IMR-90 (cell line): ENCODE measurements at regions not wholly inside any gene's neighbourhood (a gene's known extent, or its start where the extent isn't known, plus 50 kb on each side); places are given as distances from the start of the nearest gene placed in this dataset.

Source experiments
- ATAC-seq: fragments of 200-7000 bp; cut with Tn5 transposase; 2 replicates; pipeline ENCODE4 v1.9.1; 2020; ENCODE audit warnings: low read depth, mild to moderate bottlenecking, moderate library complexity
- BruUV-seq: library from RNA; stranded (reverse); fragments of 400-500 nt; replicated peaks from 2 replicates; lab custom pipeline; 2021; lab: Mats Ljungman, UMichigan
- CTCF ChIA-PET: fragments of 300-600 bp; formaldehyde crosslinking; extraction: SDS; loops from one replicate; lab custom pipeline; 2021; ENCODE audit warnings: antibody characterized with exemption; lab: Yijun Ruan, JAX
- POLR2A ChIA-PET: fragments of 300-600 bp; sonication (Branson Sonifier 250); formaldehyde crosslinking; loops from one replicate; lab custom pipeline; 2022; ENCODE audit warnings: antibody characterized with exemption; ENCODE audit not compliant: unreplicated experiment; lab: Charles Lee
- DNase-seq: peaks from one replicate; pipeline ENCODE4 v3.0.0; 2013
- H2AFZ ChIP-seq: replicated peaks from 2 replicates; pipeline ENCODE3; 2013; ENCODE audit warnings: low read length, mild to moderate bottlenecking; ENCODE audit not compliant: poor library complexity
- H2AK5ac ChIP-seq: 2 replicates; pipeline ENCODE4 v1.6.1; 2013; ENCODE audit warnings: low read depth, low read length, inconsistent platforms
- H2AK9ac ChIP-seq: replicated peaks from 2 replicates; pipeline ENCODE3; 2013; ENCODE audit warnings: mild to moderate bottlenecking, low read depth, low read length, moderate library complexity; ENCODE audit not compliant: poor library complexity
- H2BK120ac ChIP-seq: 2 replicates; pipeline ENCODE4 v1.6.1; 2013; ENCODE audit warnings: low read depth, low read length, inconsistent platforms
- H2BK15ac ChIP-seq: 3 replicates; pipeline ENCODE4 v1.6.1; 2013; ENCODE audit warnings: low read depth, low read length, inconsistent platforms
- H2BK20ac ChIP-seq: 2 replicates; pipeline ENCODE4 v1.6.1; 2013; ENCODE audit warnings: low read depth, mild to moderate bottlenecking, inconsistent platforms, low read length, moderate library complexity
- H2BK5ac ChIP-seq: 2 replicates; pipeline ENCODE4 v1.6.1; 2013; ENCODE audit warnings: mild to moderate bottlenecking, low read depth, low read length, inconsistent platforms; ENCODE audit not compliant: poor library complexity, severe bottlenecking
- H3K14ac ChIP-seq: replicated peaks from 2 replicates; pipeline ENCODE4 v1.6.1; 2013; ENCODE audit warnings: low read depth, low read length, inconsistent platforms
- H3K18ac ChIP-seq: 2 replicates; pipeline ENCODE4 v1.6.1; 2013; ENCODE audit warnings: low read depth, low read length, control low read depth
- H3K23ac ChIP-seq: 2 replicates; pipeline ENCODE4 v1.6.1; 2013; ENCODE audit warnings: low read depth, low read length, inconsistent platforms
- H3K27ac ChIP-seq: 2 replicates; pipeline ENCODE4 v1.5.1; 2013; ENCODE audit warnings: mild to moderate bottlenecking, control low read depth, low read length; ENCODE audit not compliant: insufficient read depth
- H3K27me3 ChIP-seq: 2 replicates; pipeline ENCODE4 v1.6.1; 2013; ENCODE audit warnings: low read length; ENCODE audit not compliant: control insufficient read depth, insufficient read depth
- H3K36me3 ChIP-seq: 2 replicates; pipeline ENCODE4 v1.6.1; 2013; ENCODE audit warnings: low read length, mixed read lengths; ENCODE audit not compliant: control insufficient read depth, insufficient read depth
- H3K4ac ChIP-seq: 2 replicates; pipeline ENCODE4 v1.6.1; 2013; ENCODE audit warnings: low read depth, low read length, inconsistent platforms
- H3K4me1 ChIP-seq: 2 replicates; pipeline ENCODE4 v1.6.1; 2013; ENCODE audit warnings: low read length, mixed read lengths; ENCODE audit not compliant: control insufficient read depth, insufficient read depth
- H3K4me2 ChIP-seq: 2 replicates; pipeline ENCODE4 v1.6.1; 2013; ENCODE audit warnings: low read depth, mild to moderate bottlenecking, control low read depth, low read length, moderate library complexity
- H3K4me3 ChIP-seq: 2 replicates; pipeline ENCODE4 v1.5.1; 2013; ENCODE audit warnings: low read depth, mild to moderate bottlenecking, control low read depth, low read length, moderate library complexity; ENCODE audit not compliant: insufficient read depth
- H3K56ac ChIP-seq: 2 replicates; pipeline ENCODE4 v1.6.1; 2013; ENCODE audit warnings: low read length, inconsistent platforms; ENCODE audit not compliant: insufficient read depth; ENCODE audit errors: extremely low read depth
- H3K79me1 ChIP-seq, 2 experiments: 2 replicates each; pipeline ENCODE4 v1.6.1; 2013; ENCODE audit warnings: low read length in 2 of 2, inconsistent platforms in 1 of 2, low read depth in 1 of 2
- H3K9ac ChIP-seq: 2 replicates; pipeline ENCODE4 v1.6.1; 2013; ENCODE audit warnings: low read depth, low read length, control low read depth
- H3K9me1 ChIP-seq: 2 replicates; pipeline ENCODE4 v1.6.1; 2013; ENCODE audit warnings: low read length, inconsistent platforms; ENCODE audit not compliant: insufficient read depth
- H3K9me3 ChIP-seq: 2 replicates; pipeline ENCODE4 v1.6.1; 2013; ENCODE audit warnings: low read length; ENCODE audit not compliant: control insufficient read depth, insufficient read depth
- H4K20me1 ChIP-seq: 2 replicates; pipeline ENCODE4 v1.6.1; 2013; ENCODE audit warnings: low read length, inconsistent platforms; ENCODE audit not compliant: insufficient read depth
- H4K5ac ChIP-seq: 2 replicates; pipeline ENCODE4 v1.6.1; 2013; ENCODE audit warnings: mild to moderate bottlenecking, low read depth, low read length, control low read depth
- H4K8ac ChIP-seq, 2 experiments: 2 replicates each; pipeline ENCODE4 v1.6.1; 2013; ENCODE audit warnings: low read depth in 2 of 2, low read length in 2 of 2, control low read depth in 1 of 2, inconsistent platforms in 1 of 2
- H4K91ac ChIP-seq: 2 replicates; pipeline ENCODE4 v1.6.1; 2013; ENCODE audit warnings: low read depth, low read length, inconsistent platforms; ENCODE audit not compliant: insufficient read depth
- BHLHE40 ChIP-seq: fragments of 150-350 bp; IDR thresholded peaks from 2 replicates; pipeline ENCODE4 v1.6.1; 2016; ENCODE audit warnings: mild to moderate bottlenecking, low read depth, low read length
- CHD1 ChIP-seq: IDR thresholded peaks from 2 replicates; pipeline ENCODE4 v1.6.1; 2012; ENCODE audit warnings: low read depth, low read length, improper control_type of control experiment
- MAZ ChIP-seq: IDR thresholded peaks from 2 replicates; pipeline ENCODE4 v1.6.1; 2012; ENCODE audit warnings: low read depth, mild to moderate bottlenecking, low read length, improper control_type of control experiment, moderate library complexity, borderline replicate concordance
- NFE2L2 ChIP-seq: fragments of 150-350 bp; IDR thresholded peaks from 2 replicates; pipeline ENCODE4 v1.6.1; 2016; ENCODE audit warnings: low read depth, mild to moderate bottlenecking, low read length
- POLR2A ChIP-seq: IDR thresholded peaks from 2 replicates; pipeline ENCODE4 v1.6.1; 2012; ENCODE audit warnings: mild to moderate bottlenecking, low read depth, low read length
- RAD21 ChIP-seq: IDR thresholded peaks from 2 replicates; pipeline ENCODE4 v1.6.1; 2012; ENCODE audit warnings: low read length, improper control_type of control experiment
- RCOR1 ChIP-seq: IDR thresholded peaks from 2 replicates; pipeline ENCODE4 v1.6.1; 2012; ENCODE audit warnings: mild to moderate bottlenecking, low read length, improper control_type of control experiment; ENCODE audit not compliant: insufficient replicate concordance
- RFX5 ChIP-seq: IDR thresholded peaks from 2 replicates; pipeline ENCODE4 v1.8.0; 2012; ENCODE audit warnings: low read depth, mild to moderate bottlenecking, low read length, moderate library complexity
- SMC3 ChIP-seq: fragments of 150-350 bp; IDR thresholded peaks from 2 replicates; pipeline ENCODE4 v1.6.1; 2016; ENCODE audit warnings: low read depth, mild to moderate bottlenecking, antibody characterized with exemption, low read length, moderate library complexity
- WGBS, 2 experiments: methylation state at CpG; one replicate each; pipeline versions ENCODE4 v1.1.5 to v1.1.7; 2013; ENCODE audit warnings: missing lambda C conversion rate in 2 of 2; ENCODE audit not compliant: insufficient read length in 1 of 2; ENCODE audit errors: extremely low coverage in 2 of 2; 5-methylcytosine and 5-hydroxymethylcytosine counted together
- dilution Hi-C: fragments of 300-500 bp; cut with HindIII; formaldehyde crosslinking; loops from one replicate; pipeline ENCODE4 v1.14.3; 2018; ENCODE audit warnings: low sequenced_read_pairs; ENCODE audit not compliant: unreplicated experiment
- in situ Hi-C: fragments of 300-500 bp; cut with MboI; formaldehyde crosslinking; loops from 3 replicates; pipeline ENCODE4 v1.14.3; 2019; ENCODE audit warnings: low sequenced_read_pairs, inconsistent platforms, mixed read lengths
- intact Hi-C: fragments of 100-400 bp; cut with micrococcal nuclease; formaldehyde crosslinking; loops from 2 replicates; pipeline ENCODE4 v1.10.0; 2022
- TF ChIP-seq, protein P1 (sequence below): fragments of 150-350 bp; IDR thresholded peaks from 2 replicates; pipeline ENCODE4 v1.6.1; 2016; ENCODE audit warnings: low read depth, mild to moderate bottlenecking, low read length, moderate library complexity, borderline replicate concordance
- TF ChIP-seq, protein P2 (sequence below): fragments of 150-350 bp; IDR thresholded peaks from 2 replicates; pipeline ENCODE4 v1.6.1; 2017; ENCODE audit warnings: mild to moderate bottlenecking, antibody characterized with exemption, low read length, low read depth

DNA sequence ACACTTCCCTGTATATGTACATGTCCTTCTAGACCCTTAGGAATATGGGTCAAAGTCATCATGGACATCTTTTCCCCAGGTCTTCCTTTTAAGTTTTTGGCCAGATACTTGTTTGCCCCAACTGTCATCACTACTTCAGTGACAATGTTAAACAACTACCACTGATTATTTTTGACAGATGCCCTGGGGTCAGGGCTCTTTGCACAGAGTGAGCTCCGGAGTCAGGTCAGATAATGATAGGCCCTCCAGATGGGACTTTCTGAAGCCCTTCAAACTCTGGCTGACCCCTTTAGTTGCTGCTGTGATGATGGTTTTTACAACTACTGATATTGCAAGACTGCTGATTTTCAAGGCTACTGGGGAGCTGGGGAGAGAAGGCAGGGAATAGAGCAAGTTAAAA lies 449.4 kb upstream of the HS6ST1 start:
- no peak for DNase-seq
- CTCF ChIA-PET, result no interaction called here
- H3K9me3 ChIP-seq, result no peaks in the 10 kb centered on the region
- H3K27me3 ChIP-seq, result peaks cover 3% of the 10 kb centered on the region; the same call in 1 of the 2 replicates
- no peak overlapping the region for H2AK5ac ChIP-seq
- no peak overlapping the region for H3K14ac ChIP-seq
- no peak overlapping the region for H2BK20ac ChIP-seq
- no peak for ATAC-seq
- H4K20me1 ChIP-seq, result no peaks in the 10 kb centered on the region
- POLR2A ChIA-PET, result no interaction called here
- dilution Hi-C loops, result no loop called here
- no peaks in the 10 kb centered on the region for H3K36me3 ChIP-seq
- H2BK120ac ChIP-seq, result no peak overlapping the region
- intact Hi-C loops, result no loop called here
- no peak overlapping the region for H3K23ac ChIP-seq
- H3K4me2 ChIP-seq, result no peak overlapping the region
- no peak overlapping the region for H4K91ac ChIP-seq
- no peak overlapping the region for H3K18ac ChIP-seq
- no peak overlapping the region for H2AFZ ChIP-seq
- no peaks in the 10 kb centered on the region for H3K9me1 ChIP-seq
- no peak overlapping the region for H3K9ac ChIP-seq
- TF ChIP-seq RFX5 (no peak), RAD21 (no peak), CHD1 (no peak), NFE2L2 (no peak), POLR2A (no peak), SMC3 (no peak), BHLHE40 (no peak), RCOR1 (no peak), MAZ (no peak)
- TF ChIP-seq, protein P1, sequence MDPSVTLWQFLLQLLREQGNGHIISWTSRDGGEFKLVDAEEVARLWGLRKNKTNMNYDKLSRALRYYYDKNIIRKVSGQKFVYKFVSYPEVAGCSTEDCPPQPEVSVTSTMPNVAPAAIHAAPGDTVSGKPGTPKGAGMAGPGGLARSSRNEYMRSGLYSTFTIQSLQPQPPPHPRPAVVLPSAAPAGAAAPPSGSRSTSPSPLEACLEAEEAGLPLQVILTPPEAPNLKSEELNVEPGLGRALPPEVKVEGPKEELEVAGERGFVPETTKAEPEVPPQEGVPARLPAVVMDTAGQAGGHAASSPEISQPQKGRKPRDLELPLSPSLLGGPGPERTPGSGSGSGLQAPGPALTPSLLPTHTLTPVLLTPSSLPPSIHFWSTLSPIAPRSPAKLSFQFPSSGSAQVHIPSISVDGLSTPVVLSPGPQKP, result no peak
- TF ChIP-seq, protein P2, sequence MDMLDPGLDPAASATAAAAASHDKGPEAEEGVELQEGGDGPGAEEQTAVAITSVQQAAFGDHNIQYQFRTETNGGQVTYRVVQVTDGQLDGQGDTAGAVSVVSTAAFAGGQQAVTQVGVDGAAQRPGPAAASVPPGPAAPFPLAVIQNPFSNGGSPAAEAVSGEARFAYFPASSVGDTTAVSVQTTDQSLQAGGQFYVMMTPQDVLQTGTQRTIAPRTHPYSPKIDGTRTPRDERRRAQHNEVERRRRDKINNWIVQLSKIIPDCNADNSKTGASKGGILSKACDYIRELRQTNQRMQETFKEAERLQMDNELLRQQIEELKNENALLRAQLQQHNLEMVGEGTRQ, result no peak
- no peaks in the 10 kb centered on the region for H3K4me1 ChIP-seq
- no peak overlapping the region for H4K5ac ChIP-seq
- H3K4me3 ChIP-seq, result no peak overlapping the region
- BruUV-seq, result no TSS peak
- no peak overlapping the region for H3K56ac ChIP-seq
- H2BK15ac ChIP-seq, result no peak overlapping the region
- no peak overlapping the region for H3K27ac ChIP-seq
- no CpG with 5 or more reads among the region's 1 CpG for WGBS, 2 experiments
- H3K4ac ChIP-seq, result no peak overlapping the region
- H2AK9ac ChIP-seq, result no peak overlapping the region
- in situ Hi-C loops, result no loop called here
- no peak overlapping the region for H4K8ac ChIP-seq
- H3K79me1 ChIP-seq, result no peaks in the 10 kb centered on the region
- H2BK5ac ChIP-seq, result no peak overlapping the region
